COR-L47 (cell line): ENCODE measurements at regions not wholly inside any gene's neighbourhood (a gene's known extent, or its start where the extent isn't known, plus 50 kb on each side); places are given as distances from the start of the nearest gene placed in this dataset.
A peak's percentile ranks its signal among the peaks of the same experiment; 100 is the strongest.

Source experiments
- DNase-seq: peaks from one replicate; lab custom pipeline; 2025; lab: John Stamatoyannopoulos, UW

GRCh38 chr15:48046813-48047438 lies 73.9 kb upstream of the SLC24A5 start:
- peak; percentile 41 for DNase-seq

- no peak for DNase-seq
Measured at GRCh38 chr15:48049736-48050135, 71.1 kb upstream of the SLC24A5 start.

GRCh38 chr15:48052946-48053345 lies 67.8 kb upstream of the SLC24A5 start:
- peak; percentile 79 for DNase-seq

GRCh38 chr15:48058371-48058770 lies 62.4 kb upstream of the SLC24A5 start:
- no peak for DNase-seq

- no peak for DNase-seq
Measured at GRCh38 chr15:48059791-48060190, 61.0 kb upstream of the SLC24A5 start.

GRCh38 chr15:48060396-48060795 lies 60.4 kb upstream of the SLC24A5 start:
- no peak for DNase-seq

GRCh38 chr15:48061605-48062004 lies 59.2 kb upstream of the SLC24A5 start:
- DNase-seq, result no peak

GRCh38 chr15:48062148-48062872 lies 58.5 kb upstream of the SLC24A5 start:
- peak; percentile 35 for DNase-seq

- no peak for DNase-seq
Measured at GRCh38 chr15:48063411-48063985, 57.3 kb upstream of the SLC24A5 start.

- no peak for DNase-seq
Measured at GRCh38 chr15:48064421-48064820, 56.4 kb upstream of the SLC24A5 start.

GRCh38 chr15:48066456-48066855 lies 54.3 kb upstream of the SLC24A5 start:
- no peak for DNase-seq
